Smooth muscle cell (in vitro differentiated cells): ENCODE measurements at regions not wholly inside any gene's neighbourhood (a gene's known extent, or its start where the extent isn't known, plus 50 kb on each side); places are given as distances from the start of the nearest gene placed in this dataset.

Experiments
- DNase-seq: peaks from one replicate; lab custom pipeline; 2025; ENCODE audit not compliant: unreplicated experiment; lab: John Stamatoyannopoulos, UW
- H2AFZ ChIP-seq: fragments of 200-600 bp; sonication (generic); 2 replicates; pipeline ENCODE4 v1.6.0; 2016; ENCODE audit warnings: antibody characterized with exemption, low read depth, mild to moderate bottlenecking
- H3F3A ChIP-seq: fragments of 200-600 bp; sonication (generic); 2 replicates; pipeline ENCODE4 v1.6.0; 2017; ENCODE audit warnings: antibody characterized with exemption, low read depth
- H3K27ac ChIP-seq: fragments of 200-600 bp; sonication (generic); 2 replicates; pipeline ENCODE4 v1.5.1; 2016; ENCODE audit warnings: low read depth, mild to moderate bottlenecking
- H3K27me3 ChIP-seq: fragments of 200-600 bp; sonication (generic); 2 replicates; pipeline ENCODE4 v1.6.1; 2016; ENCODE audit warnings: low read depth, mild to moderate bottlenecking
- H3K36me3 ChIP-seq: fragments of 200-600 bp; sonication (generic); 2 replicates; pipeline ENCODE4 v1.5.1; 2016; ENCODE audit warnings: low read depth
- H3K4me1 ChIP-seq: fragments of 200-600 bp; sonication (generic); 2 replicates; pipeline ENCODE4 v1.5.1; 2016; ENCODE audit warnings: low read depth
- H3K4me2 ChIP-seq: fragments of 200-600 bp; sonication (generic); 2 replicates; pipeline ENCODE4 v1.6.0; 2016; ENCODE audit warnings: mild to moderate bottlenecking
- H3K4me3 ChIP-seq: fragments of 200-600 bp; sonication (generic); 2 replicates; pipeline ENCODE4 v1.5.1; 2016; ENCODE audit warnings: mild to moderate bottlenecking
- H3K79me2 ChIP-seq: fragments of 200-600 bp; sonication (generic); 2 replicates; pipeline ENCODE4 v1.6.0; 2016; ENCODE audit warnings: low read depth, mild to moderate bottlenecking
- H3K9ac ChIP-seq: fragments of 200-600 bp; sonication (generic); 2 replicates; pipeline ENCODE4 v1.6.0; 2016; ENCODE audit warnings: low read depth
- H3K9me3 ChIP-seq: fragments of 200-600 bp; sonication (generic); replicated peaks from 2 replicates; pipeline ENCODE4 v1.5.1; 2016; ENCODE audit warnings: low read depth
- H4K20me1 ChIP-seq: fragments of 200-600 bp; sonication (generic); 2 replicates; pipeline ENCODE4 v1.6.0; 2016; ENCODE audit warnings: low read depth
- CTCF ChIP-seq: fragments of 200-600 bp; sonication (generic); IDR thresholded peaks from 2 replicates; pipeline ENCODE4 v1.5.1; 2017; ENCODE audit warnings: borderline replicate concordance, mild to moderate bottlenecking, antibody characterized with exemption; ENCODE audit not compliant: insufficient read depth, poor library complexity, severe bottlenecking
- WGBS: methylation state at CpG from one replicate; pipeline ENCODE4 v1.1.7; 2016; ENCODE audit warnings: low lambda C conversion rate; 5-methylcytosine and 5-hydroxymethylcytosine counted together

GRCh38 chr1:25006770-25007169, 76.7 kb upstream of the RUNX3 start:
- WGBS: 60% methylated on average over 12 of the region's 12 CpGs
- no peaks in the 10 kb centered on the region for H3F3A ChIP-seq
- no peak overlapping the region for H2AFZ ChIP-seq
- H3K27ac ChIP-seq: no peak overlapping the region
- no peaks in the 10 kb centered on the region for H4K20me1 ChIP-seq
- H3K27me3 ChIP-seq: no peaks in the 10 kb centered on the region
- H3K79me2 ChIP-seq: no peaks in the 10 kb centered on the region
- H3K9ac ChIP-seq: no peak overlapping the region
- no peaks in the 10 kb centered on the region for H3K9me3 ChIP-seq
- no peak overlapping the region for H3K4me3 ChIP-seq
- no peak for TF ChIP-seq CTCF
- peaks cover 8% of the 10 kb centered on the region for H3K4me1 ChIP-seq
- no peaks in the 10 kb centered on the region for H3K36me3 ChIP-seq
- DNase-seq: no peak
- H3K4me2 ChIP-seq: no peak overlapping the region

GRCh38 chr1:25004355-25004754, 74.3 kb upstream of the RUNX3 start:
- 92% methylated on average over 2 of the region's 2 CpGs for WGBS
- TF ChIP-seq CTCF: no peak
- Histone ChIP-seq H3K79me2 (no peaks in the 10 kb centered on the region), H3K9me3 (no peaks in the 10 kb centered on the region), H4K20me1 (no peaks in the 10 kb centered on the region), H3K27me3 (no peaks in the 10 kb centered on the region), H3K4me1 (peaks cover 8% of the 10 kb centered on the region), H3K9ac (no peak overlapping the region), H3K4me2 (no peak overlapping the region), H2AFZ (no peak overlapping the region), H3K27ac (no peak overlapping the region), H3F3A (no peaks in the 10 kb centered on the region), H3K4me3 (no peak overlapping the region), H3K36me3 (no peaks in the 10 kb centered on the region)
- DNase-seq: no peak

- no peak for TF ChIP-seq CTCF
- no peak overlapping the region for H3K4me3 ChIP-seq
- no peak overlapping the region for H2AFZ ChIP-seq
- H3K27ac ChIP-seq: no peak overlapping the region
- 89% methylated on average over 7 of the region's 7 CpGs for WGBS
- no peak overlapping the region for H3K9ac ChIP-seq
- no peak overlapping the region for H3K4me2 ChIP-seq
- no peaks in the 10 kb centered on the region for H3K36me3 ChIP-seq
- no peaks in the 10 kb centered on the region for H4K20me1 ChIP-seq
- DNase-seq: no peak
- peaks cover 8% of the 10 kb centered on the region for H3K4me1 ChIP-seq
- H3F3A ChIP-seq: no peaks in the 10 kb centered on the region
- H3K9me3 ChIP-seq: no peaks in the 10 kb centered on the region
- H3K79me2 ChIP-seq: no peaks in the 10 kb centered on the region
- no peaks in the 10 kb centered on the region for H3K27me3 ChIP-seq
Observed at GRCh38 chr1:25003457-25004190, 73.5 kb upstream of the RUNX3 start.

- no peak overlapping the region for H3K9ac ChIP-seq
- no peak for TF ChIP-seq CTCF
- WGBS: 95% methylated on average over 7 of the region's 7 CpGs
Observed at GRCh38 chr1:25003000-25003399, 72.9 kb upstream of the RUNX3 start.

More at GRCh38 chr1:25003000-25003399, 72.9 kb upstream of the RUNX3 start:
- H3K27me3 ChIP-seq: no peaks in the 10 kb centered on the region
- H3K4me2 ChIP-seq: no peak overlapping the region
- H3K4me3 ChIP-seq: no peak overlapping the region
- no peak overlapping the region for H3K27ac ChIP-seq
- no peak overlapping the region for H2AFZ ChIP-seq
- H3K4me1 ChIP-seq: peaks cover 8% of the 10 kb centered on the region
- no peaks in the 10 kb centered on the region for H4K20me1 ChIP-seq
- no peaks in the 10 kb centered on the region for H3K36me3 ChIP-seq
- H3K79me2 ChIP-seq: no peaks in the 10 kb centered on the region
- H3F3A ChIP-seq: no peaks in the 10 kb centered on the region
- no peak for DNase-seq
- H3K9me3 ChIP-seq: no peaks in the 10 kb centered on the region
